NOMO-1 (cell line): ENCODE measurements at regions not wholly inside any gene's neighbourhood (a gene's known extent, or its start where the extent isn't known, plus 50 kb on each side); places are given as distances from the start of the nearest gene placed in this dataset.

Experiments
- DNase-seq, 2 experiments: peaks; one replicate each; lab custom pipeline; 2025; ENCODE audit not compliant: unreplicated experiment in 2 of 2; lab: John Stamatoyannopoulos, UW

DNA sequence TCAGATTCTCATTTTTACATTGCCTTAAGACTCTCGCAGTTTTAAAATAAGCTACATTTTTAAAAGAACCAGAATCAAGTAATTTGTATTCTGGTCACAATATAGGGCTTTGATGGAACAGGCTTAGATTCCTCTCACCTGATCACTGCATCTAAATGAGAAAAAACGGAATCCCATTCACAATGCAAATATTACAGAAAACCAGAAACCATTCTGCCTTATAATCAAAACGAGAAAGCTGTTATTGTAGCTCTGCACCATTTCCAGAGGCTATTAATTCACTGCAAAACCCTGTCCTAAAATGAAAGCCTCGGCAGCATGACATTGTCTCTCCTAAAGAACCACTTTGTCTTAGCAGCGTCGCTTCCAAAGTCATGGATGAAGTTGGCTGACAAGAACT lies 116.1 kb upstream of the ZNF366 start:
- no peak for DNase-seq

DNA sequence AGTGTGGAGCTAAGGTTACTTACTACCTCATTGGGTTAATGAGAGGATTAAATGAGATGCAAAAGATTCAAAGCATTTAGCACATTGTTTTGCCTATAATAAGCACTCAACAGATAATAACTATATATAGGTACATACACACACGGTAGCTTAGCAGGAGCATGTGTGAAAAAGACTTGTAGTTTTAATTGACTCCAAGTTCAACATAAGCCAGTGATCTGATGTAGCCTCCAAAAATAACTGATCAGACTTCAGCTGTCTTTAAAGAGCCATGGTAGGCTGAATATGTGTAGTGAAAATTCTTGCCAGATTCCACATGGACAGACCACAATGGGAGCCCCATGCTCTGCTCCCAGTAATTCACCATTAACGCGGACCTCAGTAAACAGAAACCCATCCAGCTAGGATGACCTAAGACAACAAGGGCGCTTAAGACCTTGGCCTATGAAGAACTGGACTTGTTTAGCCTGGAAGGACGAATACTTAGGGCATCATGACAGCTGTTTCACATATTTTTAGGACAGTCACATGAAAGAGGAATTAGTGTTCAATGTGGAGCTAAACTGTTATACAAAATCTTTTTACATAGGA lies 115.1 kb upstream of the ZNF366 start:
- DNase-seq: no peak

DNA sequence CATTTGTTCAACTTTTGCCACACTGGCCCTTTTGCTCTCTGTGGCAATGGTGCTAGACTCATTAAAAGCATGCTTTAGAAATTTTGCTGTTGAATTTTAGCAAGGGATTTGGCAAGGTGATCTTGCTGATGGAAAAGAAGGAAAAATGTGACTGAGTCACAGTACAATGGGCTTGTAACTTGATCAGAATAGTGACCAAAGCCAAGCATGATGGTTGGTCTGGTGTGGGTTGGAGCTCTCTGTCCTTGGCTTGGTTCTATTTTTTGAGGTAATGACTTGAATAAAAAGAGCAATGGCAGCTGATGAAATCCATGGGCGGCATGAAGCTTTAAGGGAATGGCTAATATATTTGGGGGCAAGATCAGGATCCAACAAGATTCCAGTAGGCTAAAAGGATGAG lies 114.4 kb upstream of the ZNF366 start:
- DNase-seq: no peak

DNA sequence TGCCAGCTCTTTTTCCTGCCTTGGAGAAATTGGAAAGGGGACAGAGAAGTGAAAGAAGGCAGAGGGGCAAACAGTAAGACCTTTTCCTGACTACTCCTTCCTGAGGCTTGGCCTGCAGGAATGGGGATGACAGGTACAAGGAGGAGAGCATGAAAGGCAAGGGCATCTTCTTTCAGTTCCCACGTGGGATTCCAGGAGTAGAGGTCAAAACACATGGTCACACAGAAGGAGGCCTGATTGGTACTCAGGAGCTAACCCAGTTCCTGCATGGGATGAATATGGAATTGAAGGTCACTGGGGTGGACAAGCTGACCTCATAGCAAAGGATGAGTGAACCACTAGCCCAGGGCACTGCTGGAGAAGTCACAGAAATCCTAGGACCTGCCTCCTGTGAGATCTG lies 112.5 kb upstream of the ZNF366 start:
- no peak for DNase-seq

DNA sequence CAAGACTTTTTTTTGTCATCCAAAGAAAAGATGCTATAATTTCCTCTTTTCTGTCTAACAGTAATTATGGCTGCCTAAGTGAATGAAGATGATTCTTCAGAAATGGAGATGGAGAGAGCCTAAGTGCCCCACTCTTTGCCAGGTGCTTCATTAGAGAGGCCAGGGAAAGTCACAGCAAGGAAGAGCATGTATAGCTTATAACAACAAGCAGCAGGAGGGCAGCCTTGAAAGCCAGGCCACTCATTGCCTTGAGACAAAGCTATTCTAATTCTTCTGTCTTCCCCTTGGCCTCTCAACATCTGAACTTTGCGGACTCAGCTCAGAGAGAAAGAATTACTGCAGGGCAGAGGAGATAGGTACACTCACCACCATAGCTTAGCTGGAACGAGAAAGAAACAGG lies 112.0 kb upstream of the ZNF366 start:
- no peak for DNase-seq

DNA sequence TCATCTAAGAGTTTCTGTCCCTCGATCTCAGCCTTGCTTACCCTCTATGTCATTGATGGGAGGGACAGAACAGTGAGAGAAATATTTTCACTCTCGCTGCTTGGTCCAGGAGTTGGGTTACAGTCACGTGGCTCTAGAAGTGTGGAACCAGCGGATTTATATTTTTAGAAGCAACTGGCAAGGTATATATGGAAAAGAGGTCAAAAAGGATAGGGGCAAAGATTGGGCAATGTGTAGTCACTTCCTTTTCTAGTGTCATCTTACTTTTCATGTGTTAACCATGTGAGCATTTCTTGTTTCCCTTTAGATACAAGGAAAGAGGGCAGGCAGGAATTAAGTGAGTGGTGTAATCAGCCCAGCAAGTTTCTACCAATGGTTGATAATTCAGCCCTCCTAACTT lies 111.5 kb upstream of the ZNF366 start:
- peak; percentile 18 to 80 for DNase-seq

DNA sequence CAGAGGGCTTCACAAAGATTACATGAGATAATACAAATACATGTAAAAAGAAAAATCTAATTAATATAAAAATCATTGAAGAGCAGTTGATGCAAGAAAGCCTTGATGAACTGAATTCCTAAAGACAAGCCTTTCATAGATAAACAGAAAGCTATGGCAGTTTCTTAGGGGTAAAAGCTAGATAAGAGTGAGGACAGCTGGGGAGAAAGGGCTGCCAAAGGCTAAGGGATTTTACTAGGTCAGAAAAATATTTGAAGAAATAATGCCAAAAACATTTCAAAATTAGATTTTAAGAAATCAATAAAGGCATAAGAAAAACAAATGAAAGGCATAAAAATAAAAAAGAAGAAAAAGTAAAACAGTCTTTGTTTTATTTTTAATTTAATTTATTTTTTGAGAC lies 107.9 kb upstream of the ZNF366 start:
- no peak for DNase-seq

DNA sequence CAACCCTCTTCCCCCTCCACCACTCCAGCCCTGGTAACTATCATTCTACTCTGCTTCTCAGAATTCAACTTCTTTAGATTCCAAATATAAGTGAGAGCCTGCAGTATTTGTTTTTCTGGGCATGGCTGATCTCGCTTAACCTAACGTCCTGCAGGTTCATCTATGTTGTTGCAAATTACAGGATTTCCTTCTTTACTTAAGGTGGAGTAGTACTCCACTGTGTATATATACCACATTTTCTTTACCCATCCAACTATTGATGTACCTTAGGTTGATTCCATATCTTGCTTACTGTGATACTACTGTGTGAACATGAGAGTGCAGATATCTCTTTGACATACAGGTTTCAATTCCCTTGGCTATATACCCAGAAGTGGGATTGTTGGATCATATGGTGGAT lies 106.3 kb upstream of the ZNF366 start:
- no peak for DNase-seq

DNA sequence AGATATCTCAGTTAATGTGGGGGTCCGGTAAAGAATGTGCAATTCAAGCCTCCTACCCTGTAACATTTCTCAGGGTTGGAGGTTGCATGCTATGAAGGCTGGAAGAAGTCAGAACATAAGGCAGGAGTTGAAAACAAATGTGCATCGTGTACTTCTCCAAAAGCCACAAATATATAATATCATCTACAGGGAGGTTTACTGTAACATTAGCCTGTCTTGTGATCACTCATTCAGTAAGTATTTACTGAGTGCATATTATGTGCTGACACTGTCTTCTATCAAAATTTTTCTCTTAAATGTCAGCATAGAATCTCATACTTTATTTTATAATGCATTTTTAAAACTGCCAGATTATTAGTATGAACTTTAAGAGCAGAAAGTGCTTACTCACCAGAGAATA lies 105.6 kb upstream of the ZNF366 start:
- DNase-seq: no peak

DNA sequence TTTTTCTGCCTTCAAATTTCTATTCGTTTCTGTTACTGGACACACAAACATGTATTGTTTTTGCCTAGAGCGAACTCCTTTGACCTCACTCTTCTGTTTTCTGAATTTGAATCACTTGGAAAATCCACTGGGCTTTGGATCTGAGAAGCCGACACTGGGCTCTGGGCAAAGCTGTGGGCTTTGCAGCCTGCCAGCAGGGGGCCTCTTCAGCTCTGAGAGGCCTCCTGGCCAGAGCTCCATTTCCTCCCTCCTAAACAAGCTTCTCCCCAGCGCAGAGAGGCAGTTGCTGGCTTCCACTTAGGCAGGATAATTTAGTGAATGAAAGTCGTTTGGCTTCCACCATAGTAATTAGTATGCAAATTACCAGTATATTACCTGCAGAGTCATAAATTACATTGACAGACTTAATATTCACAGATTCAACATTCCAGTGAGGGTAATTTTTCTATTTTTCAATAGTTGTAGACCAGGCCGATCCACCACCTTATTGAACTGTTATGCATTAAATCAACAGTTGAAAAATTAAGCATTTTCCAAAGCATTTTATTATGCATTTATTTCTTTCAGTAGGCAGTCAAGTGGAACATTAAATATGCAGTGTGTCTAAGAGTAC lies 104.0 kb upstream of the ZNF366 start:
- peak; percentile 69 to 72 for DNase-seq

DNA sequence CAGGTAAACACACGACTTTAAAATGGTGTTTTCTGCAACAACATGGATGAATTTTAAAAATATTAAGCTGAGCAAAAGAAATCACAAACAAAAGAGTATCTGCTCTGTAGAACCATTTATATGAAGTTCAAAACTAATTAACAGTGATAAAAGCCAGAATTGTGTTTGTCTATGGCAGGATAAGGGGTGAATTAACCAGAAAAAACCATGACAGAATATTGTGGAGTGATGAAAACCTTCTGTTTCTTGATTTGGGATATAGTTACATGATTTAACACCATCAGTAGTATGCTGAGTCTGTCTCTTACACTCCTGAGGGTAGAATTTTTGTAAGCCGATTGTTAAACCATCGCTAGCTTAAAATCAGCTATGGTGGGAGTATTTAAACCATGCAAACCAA lies 101.7 kb upstream of the ZNF366 start:
- DNase-seq: no peak

DNA sequence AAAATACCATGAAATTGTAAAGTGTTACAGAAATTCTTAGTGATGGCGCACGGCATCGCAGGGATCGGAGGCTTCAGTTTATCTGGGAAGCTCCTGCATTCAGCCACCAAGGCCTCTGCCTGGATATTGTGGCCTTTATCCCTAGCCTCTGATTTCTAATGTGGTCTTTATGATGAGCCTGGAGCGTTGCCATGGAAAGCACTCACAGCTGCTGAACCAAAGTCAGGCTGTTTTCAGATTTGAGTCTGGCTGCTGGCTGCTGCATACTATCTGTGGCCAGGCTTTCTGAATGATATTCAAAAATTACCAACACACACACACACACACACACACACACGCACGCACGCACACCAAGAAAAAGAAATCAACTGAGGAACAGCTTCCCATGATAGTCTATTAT lies 101.1 kb upstream of the ZNF366 start:
- no peak for DNase-seq

DNA sequence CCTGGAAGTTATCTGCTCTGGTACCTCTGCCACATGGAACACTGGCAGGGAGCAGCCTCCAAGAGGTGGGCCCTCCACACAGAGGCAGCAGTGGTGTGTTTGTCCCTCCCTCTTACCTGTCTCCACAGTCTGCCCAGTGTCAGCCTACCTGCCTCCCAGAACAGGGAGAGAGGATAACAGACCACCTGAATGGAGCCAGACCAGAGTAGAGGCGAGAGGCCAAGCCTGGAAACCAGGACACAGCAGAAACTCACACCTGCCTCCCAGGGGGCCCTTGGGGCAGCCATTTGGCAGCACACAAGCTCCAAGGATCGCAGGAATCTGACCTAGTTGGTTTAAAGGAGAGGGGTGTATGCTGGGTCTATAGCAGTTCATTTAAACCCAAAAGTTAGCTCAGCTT lies 100.2 kb upstream of the ZNF366 start:
- DNase-seq: no peak

DNA sequence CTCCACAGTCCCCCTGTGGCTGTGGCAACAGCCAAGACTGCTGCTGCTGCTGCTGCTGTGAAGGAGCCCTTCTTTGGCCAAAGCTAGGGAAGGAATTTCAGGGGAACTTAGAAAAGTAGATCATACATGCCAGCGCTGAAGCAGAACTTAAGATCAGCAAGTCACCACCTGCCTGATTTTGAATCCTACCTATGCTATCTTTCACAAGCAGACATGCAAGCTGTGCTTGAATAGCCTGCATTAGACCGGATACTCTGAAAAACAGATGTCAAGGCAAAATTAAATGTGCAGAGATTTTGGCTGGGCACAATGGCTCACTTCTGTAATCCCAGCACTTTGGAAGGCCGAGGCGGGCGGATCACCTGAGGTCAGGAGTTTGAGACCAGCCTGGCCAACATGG lies 99.3 kb upstream of the ZNF366 start:
- no peak for DNase-seq

DNA sequence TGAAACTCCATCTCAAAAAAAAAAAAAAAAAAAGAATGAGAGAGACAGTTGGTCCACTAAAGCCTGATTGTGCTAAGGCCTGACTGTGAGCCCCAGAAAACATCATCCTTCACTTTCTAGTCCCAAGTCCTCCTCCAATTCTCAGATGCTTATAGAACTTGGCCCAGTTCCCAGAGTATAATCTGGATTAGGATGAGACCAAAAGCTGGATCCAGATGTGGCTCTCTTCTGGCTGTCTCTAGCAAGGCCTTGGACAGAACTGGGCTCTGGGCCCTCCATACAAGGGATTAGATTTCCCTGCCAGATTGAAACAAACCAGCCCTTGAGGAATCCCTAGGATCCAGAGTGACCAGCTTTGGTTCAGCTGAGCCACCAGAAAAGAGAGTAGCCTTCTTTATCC lies 98.4 kb upstream of the ZNF366 start:
- DNase-seq: no peak

DNA sequence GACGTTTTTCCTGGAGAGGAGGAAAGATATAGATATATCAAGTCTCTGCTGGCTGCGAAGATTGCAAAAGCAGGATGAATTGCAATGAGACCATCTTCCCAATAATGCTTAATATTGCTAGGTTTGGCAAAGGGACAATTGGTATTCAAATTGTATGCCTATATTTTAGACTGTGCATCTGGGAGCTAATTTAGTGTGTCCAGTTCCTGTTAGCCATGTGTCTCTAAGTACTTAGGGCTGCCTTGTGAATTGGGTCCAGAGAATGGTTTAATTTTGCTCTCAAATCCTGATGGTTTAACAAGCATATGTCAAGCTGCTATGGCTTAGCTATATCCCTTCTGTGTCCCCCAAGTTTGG lies 97.6 kb upstream of the ZNF366 start:
- no peak for DNase-seq

DNA sequence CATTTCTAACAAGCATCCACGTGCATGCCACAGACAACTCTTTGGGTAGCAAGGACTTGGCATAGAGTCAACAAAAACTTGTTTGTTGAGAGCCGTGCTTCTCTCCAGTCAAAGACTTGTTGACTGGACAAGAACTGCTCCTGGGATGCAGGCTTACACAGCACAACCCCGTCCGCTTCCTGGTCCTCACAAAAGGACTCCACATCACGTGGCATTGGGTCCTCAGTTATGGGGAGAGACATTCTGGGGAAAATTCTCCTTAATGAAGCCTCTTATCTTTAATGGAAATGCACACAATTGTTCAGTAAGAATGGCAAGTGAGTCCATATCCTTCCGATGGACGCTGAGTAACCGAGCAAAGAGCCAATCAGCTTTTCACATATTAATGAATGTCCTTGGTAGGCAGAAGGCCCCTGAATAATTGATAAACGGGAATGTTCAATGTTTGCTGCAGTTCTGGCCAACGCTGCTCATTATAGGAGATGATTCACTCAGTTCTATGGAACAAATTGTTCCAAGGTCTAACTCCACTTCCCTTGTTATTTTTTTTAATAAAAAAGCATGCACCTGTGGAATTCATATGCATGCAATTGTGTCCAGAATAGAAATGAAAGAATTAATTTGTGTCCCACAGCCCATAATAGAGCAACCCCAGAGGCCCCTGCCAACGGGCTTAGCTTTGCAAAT lies 97.0 kb upstream of the ZNF366 start:
- no peak for DNase-seq

DNA sequence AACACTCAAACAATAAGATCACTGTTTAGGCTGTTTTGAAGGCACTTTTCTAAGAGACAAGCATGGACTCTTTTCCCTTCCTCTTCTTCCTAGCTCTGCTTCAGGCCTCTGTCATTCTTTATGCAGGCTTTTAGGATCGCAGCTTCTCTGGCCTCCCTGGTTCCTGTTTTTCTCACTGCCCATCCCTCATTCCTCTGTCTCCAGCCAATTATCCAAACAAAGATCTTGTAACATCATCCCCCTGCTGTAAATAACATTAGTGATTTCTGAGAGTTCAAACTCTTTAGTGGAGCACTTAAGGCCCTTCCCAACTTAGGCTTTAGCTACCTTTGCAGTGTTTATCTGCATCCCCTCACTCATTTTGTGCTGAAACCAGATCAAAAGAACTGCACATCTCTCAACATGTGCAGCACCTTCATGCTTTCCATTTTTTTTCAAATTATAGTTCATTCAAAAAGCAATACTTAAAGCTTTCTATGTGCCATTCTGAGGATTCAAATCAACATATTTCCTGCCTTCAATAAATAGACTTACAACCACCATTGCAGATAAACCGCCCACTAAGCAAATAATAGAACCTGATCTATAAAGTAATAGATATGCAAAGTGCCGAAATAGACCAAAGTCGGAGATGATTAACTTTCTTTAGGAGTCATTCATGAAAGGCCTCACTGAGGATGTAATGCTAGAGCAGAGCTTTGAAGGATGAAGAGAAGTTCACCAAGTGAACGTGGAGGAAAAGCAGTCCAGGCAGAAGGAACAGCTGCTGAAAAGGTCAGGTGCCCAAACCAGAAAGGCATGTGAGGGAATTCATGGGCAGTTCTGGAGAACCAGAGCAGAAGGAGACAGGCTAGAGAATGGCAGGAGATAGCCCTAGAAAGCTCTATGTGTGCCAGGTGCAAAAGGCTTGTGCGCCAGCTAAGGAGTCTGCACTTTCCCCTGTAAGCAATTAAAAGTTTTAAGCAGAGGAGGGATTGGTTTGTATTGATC lies 95.8 kb upstream of the ZNF366 start:
- DNase-seq: no peak

DNA sequence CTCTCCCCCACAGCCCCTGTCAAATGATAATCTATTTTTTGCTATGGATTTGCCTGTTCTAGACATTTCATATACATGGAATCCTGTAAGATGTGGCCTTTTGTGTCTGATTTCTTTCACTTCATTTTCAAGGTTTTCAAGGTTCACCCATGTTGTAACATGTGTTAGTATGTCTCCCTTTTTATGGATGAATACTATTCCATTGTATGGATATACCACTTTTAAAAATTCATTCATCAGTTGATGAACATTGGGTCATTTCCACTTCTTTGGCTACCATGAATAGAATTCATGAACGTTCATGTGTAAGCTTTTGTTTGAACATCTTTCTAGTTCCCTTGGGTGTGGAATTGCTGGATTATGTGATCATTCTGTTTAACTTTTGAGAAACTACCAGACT lies 94.7 kb upstream of the ZNF366 start:
- no peak for DNase-seq

DNA sequence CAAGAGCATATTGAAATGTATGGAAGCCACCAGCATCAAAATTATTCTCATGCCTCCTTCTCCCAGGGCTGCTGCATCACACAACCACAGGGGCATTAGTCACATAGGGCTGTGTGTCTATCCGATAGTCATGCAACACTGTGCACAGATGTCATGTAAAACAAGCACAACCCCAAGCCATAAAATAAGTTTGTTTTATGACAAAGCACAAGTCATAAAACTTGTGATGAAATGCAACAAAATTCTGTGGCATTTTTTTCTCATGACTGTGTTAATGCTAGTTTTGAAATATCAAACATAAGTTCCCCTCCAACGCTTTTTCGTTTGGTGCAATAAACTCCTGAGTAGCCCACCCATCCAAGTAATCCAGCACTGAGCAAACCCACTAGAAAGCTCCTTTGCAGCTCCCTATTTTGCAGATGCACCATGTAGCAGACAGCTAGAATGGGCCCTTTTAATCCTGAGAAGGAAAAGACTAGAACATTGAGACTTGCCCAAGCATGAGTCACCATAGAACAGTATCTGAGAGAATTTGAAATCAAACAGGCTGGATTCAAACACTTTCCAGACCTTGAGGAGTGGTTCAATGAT lies 93.3 kb upstream of the ZNF366 start:
- peak; percentile 57 to 61 for DNase-seq
